Lower leg skin (tissue), 3 donors: ENCODE measurements at regions not wholly inside any gene's neighbourhood (a gene's known extent, or its start where the extent isn't known, plus 50 kb on each side); places are given as distances from the start of the nearest gene placed in this dataset.

Experiments used
- POLR2A ChIP-seq, 2 donors: fragments of 450-650 bp; IDR thresholded peaks; one replicate each; pipeline ENCODE4 v1.6.1; 2016 to 2017; ENCODE audit warnings: antibody characterized with exemption in 2 of 2, mild to moderate bottlenecking in 1 of 2, moderate library complexity in 1 of 2
- TF ChIP-seq, protein P1 (sequence below), 3 donors: fragments of 450-650 bp; IDR thresholded peaks; one replicate each; pipeline ENCODE4 v1.5.1; 2016; ENCODE audit warnings: antibody characterized with exemption in 3 of 3, mild to moderate bottlenecking in 3 of 3, moderate library complexity in 2 of 3

GRCh38 chr4:20454515-20454914 lies 202.8 kb downstream of the SLIT2 start:
- TF ChIP-seq, protein P1, sequence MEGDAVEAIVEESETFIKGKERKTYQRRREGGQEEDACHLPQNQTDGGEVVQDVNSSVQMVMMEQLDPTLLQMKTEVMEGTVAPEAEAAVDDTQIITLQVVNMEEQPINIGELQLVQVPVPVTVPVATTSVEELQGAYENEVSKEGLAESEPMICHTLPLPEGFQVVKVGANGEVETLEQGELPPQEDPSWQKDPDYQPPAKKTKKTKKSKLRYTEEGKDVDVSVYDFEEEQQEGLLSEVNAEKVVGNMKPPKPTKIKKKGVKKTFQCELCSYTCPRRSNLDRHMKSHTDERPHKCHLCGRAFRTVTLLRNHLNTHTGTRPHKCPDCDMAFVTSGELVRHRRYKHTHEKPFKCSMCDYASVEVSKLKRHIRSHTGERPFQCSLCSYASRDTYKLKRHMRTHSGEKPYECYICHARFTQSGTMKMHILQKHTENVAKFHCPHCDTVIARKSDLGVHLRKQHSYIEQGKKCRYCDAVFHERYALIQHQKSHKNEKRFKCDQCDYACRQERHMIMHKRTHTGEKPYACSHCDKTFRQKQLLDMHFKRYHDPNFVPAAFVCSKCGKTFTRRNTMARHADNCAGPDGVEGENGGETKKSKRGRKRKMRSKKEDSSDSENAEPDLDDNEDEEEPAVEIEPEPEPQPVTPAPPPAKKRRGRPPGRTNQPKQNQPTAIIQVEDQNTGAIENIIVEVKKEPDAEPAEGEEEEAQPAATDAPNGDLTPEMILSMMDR (IDR thresholded peaks at IDR 0.05), result no peak
- no peak for TF ChIP-seq POLR2A (IDR thresholded peaks at IDR 0.05)
